IMR-90 (cell line): ENCODE measurements at regions not wholly inside any gene's neighbourhood (a gene's known extent, or its start where the extent isn't known, plus 50 kb on each side); places are given as distances from the start of the nearest gene placed in this dataset.

Experiments used
- ATAC-seq: fragments of 200-7000 bp; cut with Tn5 transposase; 2 replicates; pipeline ENCODE4 v1.9.1; 2020; ENCODE audit warnings: low read depth, mild to moderate bottlenecking, moderate library complexity
- BruUV-seq: library from RNA; stranded (reverse); fragments of 400-500 nt; replicated peaks from 2 replicates; lab custom pipeline; 2021; lab: Mats Ljungman, UMichigan
- CTCF ChIA-PET: fragments of 300-600 bp; formaldehyde crosslinking; extraction: SDS; loops from one replicate; lab custom pipeline; 2021; ENCODE audit warnings: antibody characterized with exemption; lab: Yijun Ruan, JAX
- POLR2A ChIA-PET: fragments of 300-600 bp; sonication (Branson Sonifier 250); formaldehyde crosslinking; loops from one replicate; lab custom pipeline; 2022; ENCODE audit warnings: antibody characterized with exemption; ENCODE audit not compliant: unreplicated experiment; lab: Charles Lee
- DNase-seq: peaks from one replicate; pipeline ENCODE4 v3.0.0; 2013
- H2AFZ ChIP-seq: replicated peaks from 2 replicates; pipeline ENCODE3; 2013; ENCODE audit warnings: low read length, mild to moderate bottlenecking; ENCODE audit not compliant: poor library complexity
- H2AK5ac ChIP-seq: 2 replicates; pipeline ENCODE4 v1.6.1; 2013; ENCODE audit warnings: low read depth, low read length, inconsistent platforms
- H2AK9ac ChIP-seq: replicated peaks from 2 replicates; pipeline ENCODE3; 2013; ENCODE audit warnings: mild to moderate bottlenecking, low read depth, low read length, moderate library complexity; ENCODE audit not compliant: poor library complexity
- H2BK120ac ChIP-seq: 2 replicates; pipeline ENCODE4 v1.6.1; 2013; ENCODE audit warnings: low read depth, low read length, inconsistent platforms
- H2BK15ac ChIP-seq: 3 replicates; pipeline ENCODE4 v1.6.1; 2013; ENCODE audit warnings: low read depth, low read length, inconsistent platforms
- H2BK20ac ChIP-seq: 2 replicates; pipeline ENCODE4 v1.6.1; 2013; ENCODE audit warnings: low read depth, mild to moderate bottlenecking, inconsistent platforms, low read length, moderate library complexity
- H2BK5ac ChIP-seq: 2 replicates; pipeline ENCODE4 v1.6.1; 2013; ENCODE audit warnings: mild to moderate bottlenecking, low read depth, low read length, inconsistent platforms; ENCODE audit not compliant: poor library complexity, severe bottlenecking
- H3K14ac ChIP-seq: replicated peaks from 2 replicates; pipeline ENCODE4 v1.6.1; 2013; ENCODE audit warnings: low read depth, low read length, inconsistent platforms
- H3K18ac ChIP-seq: 2 replicates; pipeline ENCODE4 v1.6.1; 2013; ENCODE audit warnings: low read depth, low read length, control low read depth
- H3K23ac ChIP-seq: 2 replicates; pipeline ENCODE4 v1.6.1; 2013; ENCODE audit warnings: low read depth, low read length, inconsistent platforms
- H3K27ac ChIP-seq: 2 replicates; pipeline ENCODE4 v1.5.1; 2013; ENCODE audit warnings: mild to moderate bottlenecking, control low read depth, low read length; ENCODE audit not compliant: insufficient read depth
- H3K27me3 ChIP-seq: 2 replicates; pipeline ENCODE4 v1.6.1; 2013; ENCODE audit warnings: low read length; ENCODE audit not compliant: control insufficient read depth, insufficient read depth
- H3K36me3 ChIP-seq: 2 replicates; pipeline ENCODE4 v1.6.1; 2013; ENCODE audit warnings: low read length, mixed read lengths; ENCODE audit not compliant: control insufficient read depth, insufficient read depth
- H3K4ac ChIP-seq: 2 replicates; pipeline ENCODE4 v1.6.1; 2013; ENCODE audit warnings: low read depth, low read length, inconsistent platforms
- H3K4me1 ChIP-seq: 2 replicates; pipeline ENCODE4 v1.6.1; 2013; ENCODE audit warnings: low read length, mixed read lengths; ENCODE audit not compliant: control insufficient read depth, insufficient read depth
- H3K4me2 ChIP-seq: 2 replicates; pipeline ENCODE4 v1.6.1; 2013; ENCODE audit warnings: low read depth, mild to moderate bottlenecking, control low read depth, low read length, moderate library complexity
- H3K4me3 ChIP-seq: 2 replicates; pipeline ENCODE4 v1.5.1; 2013; ENCODE audit warnings: low read depth, mild to moderate bottlenecking, control low read depth, low read length, moderate library complexity; ENCODE audit not compliant: insufficient read depth
- H3K56ac ChIP-seq: 2 replicates; pipeline ENCODE4 v1.6.1; 2013; ENCODE audit warnings: low read length, inconsistent platforms; ENCODE audit not compliant: insufficient read depth; ENCODE audit errors: extremely low read depth
- H3K79me1 ChIP-seq, 2 experiments: 2 replicates each; pipeline ENCODE4 v1.6.1; 2013; ENCODE audit warnings: low read length in 2 of 2, inconsistent platforms in 1 of 2, low read depth in 1 of 2
- H3K9ac ChIP-seq: 2 replicates; pipeline ENCODE4 v1.6.1; 2013; ENCODE audit warnings: low read depth, low read length, control low read depth
- H3K9me1 ChIP-seq: 2 replicates; pipeline ENCODE4 v1.6.1; 2013; ENCODE audit warnings: low read length, inconsistent platforms; ENCODE audit not compliant: insufficient read depth
- H3K9me3 ChIP-seq: 2 replicates; pipeline ENCODE4 v1.6.1; 2013; ENCODE audit warnings: low read length; ENCODE audit not compliant: control insufficient read depth, insufficient read depth
- H4K20me1 ChIP-seq: 2 replicates; pipeline ENCODE4 v1.6.1; 2013; ENCODE audit warnings: low read length, inconsistent platforms; ENCODE audit not compliant: insufficient read depth
- H4K5ac ChIP-seq: 2 replicates; pipeline ENCODE4 v1.6.1; 2013; ENCODE audit warnings: mild to moderate bottlenecking, low read depth, low read length, control low read depth
- H4K8ac ChIP-seq, 2 experiments: 2 replicates each; pipeline ENCODE4 v1.6.1; 2013; ENCODE audit warnings: low read depth in 2 of 2, low read length in 2 of 2, control low read depth in 1 of 2, inconsistent platforms in 1 of 2
- H4K91ac ChIP-seq: 2 replicates; pipeline ENCODE4 v1.6.1; 2013; ENCODE audit warnings: low read depth, low read length, inconsistent platforms; ENCODE audit not compliant: insufficient read depth
- NFE2L2 ChIP-seq: fragments of 150-350 bp; IDR thresholded peaks from 2 replicates; pipeline ENCODE4 v1.6.1; 2016; ENCODE audit warnings: low read depth, mild to moderate bottlenecking, low read length
- WGBS, 2 experiments: methylation state at CpG; one replicate each; pipeline versions ENCODE4 v1.1.5 to v1.1.7; 2013; ENCODE audit warnings: missing lambda C conversion rate in 2 of 2; ENCODE audit not compliant: insufficient read length in 1 of 2; ENCODE audit errors: extremely low coverage in 2 of 2; 5-methylcytosine and 5-hydroxymethylcytosine counted together
- dilution Hi-C: fragments of 300-500 bp; cut with HindIII; formaldehyde crosslinking; loops from one replicate; pipeline ENCODE4 v1.14.3; 2018; ENCODE audit warnings: low sequenced_read_pairs; ENCODE audit not compliant: unreplicated experiment
- in situ Hi-C: fragments of 300-500 bp; cut with MboI; formaldehyde crosslinking; loops from 3 replicates; pipeline ENCODE4 v1.14.3; 2019; ENCODE audit warnings: low sequenced_read_pairs, inconsistent platforms, mixed read lengths
- intact Hi-C: fragments of 100-400 bp; cut with micrococcal nuclease; formaldehyde crosslinking; loops from 2 replicates; pipeline ENCODE4 v1.10.0; 2022

GRCh38 chr2:234241656-234242458 lies 191.4 kb downstream of the SPP2 start (continued):
- no peak for TF ChIP-seq NFE2L2

- Histone ChIP-seq H3K18ac (no peak overlapping the region), H4K20me1 (no peaks in the 10 kb centered on the region), H3K4ac (no peak overlapping the region), H2BK15ac (no peak overlapping the region), H3K79me1 (no peaks in the 10 kb centered on the region), H3K36me3 (no peaks in the 10 kb centered on the region), H4K8ac (no peak overlapping the region), H2AK9ac (peak overlapping the region; percentile 1), H4K5ac (no peak overlapping the region), H2BK20ac (no peak overlapping the region), H3K4me1 (peaks cover 8% of the 10 kb centered on the region), H2AK5ac (no peak overlapping the region; the same call in 1 of the 2 replicates), H3K4me2 (no peak overlapping the region), H3K23ac (0 out of 2 replicates have a peak overlapping the region, but pooled peaks have one; percentile 17), H3K9me3 (peaks cover 3% of the 10 kb centered on the region; the same call in 1 of the 2 replicates), H2BK5ac (no peak overlapping the region), H3K14ac (0 out of 2 replicates have a peak overlapping the region, but pooled peaks have one; percentile 2), H3K27ac (no peak overlapping the region), H3K9ac (no peak overlapping the region), H2BK120ac (0 out of 2 replicates have a peak overlapping the region, but pooled peaks have one; percentile 30), H3K27me3 (no peaks in the 10 kb centered on the region), H3K4me3 (no peak overlapping the region), H3K9me1 (no peaks in the 10 kb centered on the region), H2AFZ (peak overlapping the region; percentile 54), H4K91ac (no peak overlapping the region), H3K56ac (no peak overlapping the region)
- WGBS, 2 experiments, result no CpG with 5 or more reads among the region's 2 CpGs
- BruUV-seq, result no TSS peak
- POLR2A ChIA-PET, result interaction anchor here (0.6 kb wide), 1 partner anchor 11 kb away, joined by 3 read pairs; no protein-coding TSS in a partner anchor
- TF ChIP-seq NFE2L2, result no peak
- in situ Hi-C loops (no loop called here), intact Hi-C loops (no loop called here), dilution Hi-C loops (no loop called here)
- CTCF ChIA-PET, result no interaction called here
- peak; percentile 90 for DNase-seq
- peak; percentile 77 for ATAC-seq
Observed at GRCh38 chr2:234240917-234241316, 190.4 kb downstream of the SPP2 start.
